Gastroesophageal sphincter (tissue), 3 donors: ENCODE measurements at regions not wholly inside any gene's neighbourhood (a gene's known extent, or its start where the extent isn't known, plus 50 kb on each side); places are given as distances from the start of the nearest gene placed in this dataset.

Source experiments
- CTCF ChIP-seq, 4 experiments: fragments of 200-600 bp in 2 of 4; fragments of 450-650 bp in 2 of 4; sonication (generic) in 1 of 4; IDR thresholded peaks; one replicate each; pipeline ENCODE4 v1.5.1; 2017 to 2019; ENCODE audit warnings: antibody characterized with exemption in 4 of 4, mild to moderate bottlenecking in 2 of 4, moderate library complexity in 2 of 4
- POLR2A ChIP-seq, 2 donors: fragments of 450-650 bp; IDR thresholded peaks; one replicate each; pipeline ENCODE4 v1.6.1; 2017; ENCODE audit warnings: antibody characterized with exemption in 2 of 2, mild to moderate bottlenecking in 2 of 2, moderate library complexity in 1 of 2
- POLR2AphosphoS5 ChIP-seq: sonication (generic); formaldehyde crosslinking; IDR thresholded peaks from one replicate; pipeline ENCODE4 v1.6.1; 2017; ENCODE audit warnings: antibody characterized with exemption

GRCh38 chr21:35971824-35972223 is 88.5 kb downstream of the SETD4 start:
- TF ChIP-seq CTCF (IDR thresholded peaks at IDR 0.05) (no peak), POLR2A (IDR thresholded peaks at IDR 0.05) (no peak), POLR2AphosphoS5 (no peak)
